BJ (cell line): ENCODE measurements at regions not wholly inside any gene's neighbourhood (a gene's known extent, or its start where the extent isn't known, plus 50 kb on each side); places are given as distances from the start of the nearest gene placed in this dataset.

Experiments
- CTCF ChIA-PET: fragments of 350-600 bp; formaldehyde crosslinking; extraction: SDS; loops from one replicate; lab custom pipeline; 2021; ENCODE audit warnings: antibody characterized with exemption, inconsistent platforms; lab: Yijun Ruan, JAX
- POLR2A ChIA-PET: fragments of 300-600 bp; sonication (Branson Sonifier 250); formaldehyde crosslinking; extraction: SDS; loops from one replicate; lab custom pipeline; 2021; ENCODE audit warnings: antibody characterized with exemption; lab: Charles Lee
- DNase-seq: peaks from one replicate; pipeline ENCODE4 v3.0.0-alpha.2; 2011; ENCODE audit warnings: low read depth
- H3K27me3 ChIP-seq: 2 replicates; pipeline ENCODE4 v1.6.0; 2011; ENCODE audit warnings: low read length; ENCODE audit not compliant: control insufficient read depth, insufficient read depth
- H3K36me3 ChIP-seq: 2 replicates; pipeline ENCODE4 v1.5.1; 2011; ENCODE audit warnings: low read length; ENCODE audit not compliant: control insufficient read depth, insufficient read depth
- H3K4me3 ChIP-seq: 2 replicates; pipeline ENCODE4 v1.5.1; 2011; ENCODE audit warnings: low read depth, mild to moderate bottlenecking, control low read depth, low read length
- CTCF ChIP-seq: IDR thresholded peaks from 2 replicates; pipeline ENCODE4 v1.5.1; 2011; ENCODE audit warnings: low read depth, mild to moderate bottlenecking, control low read depth, inconsistent platforms, low read length, moderate library complexity; ENCODE audit not compliant: insufficient read depth

GRCh38 chr10:123548770-123549169, 117.4 kb upstream of the GPR26 start:
- Histone ChIP-seq H3K36me3 (no peaks in the 10 kb centered on the region), H3K27me3 (no peaks in the 10 kb centered on the region), H3K4me3 (no peak overlapping the region)
- ChIA-PET CTCF (interaction anchor here (1.4 kb wide), 1 partner anchor 9 kb away, joined by 5 read pairs; no protein-coding TSS in a partner anchor), POLR2A (no interaction called here)
- no peak for TF ChIP-seq CTCF
- DNase-seq: no peak

- Histone ChIP-seq H3K36me3 (no peaks in the 10 kb centered on the region), H3K4me3 (no peak overlapping the region), H3K27me3 (no peaks in the 10 kb centered on the region)
- TF ChIP-seq CTCF: no peak
- ChIA-PET CTCF (interaction anchor here (1.4 kb wide), 1 partner anchor 8 kb away, joined by 5 read pairs; no protein-coding TSS in a partner anchor), POLR2A (no interaction called here)
- DNase-seq: no peak
Observed at GRCh38 chr10:123549761-123550454, 116.2 kb upstream of the GPR26 start.

GRCh38 chr10:123550675-123551096, 115.5 kb upstream of the GPR26 start:
- TF ChIP-seq CTCF: no peak
- Histone ChIP-seq H3K27me3 (no peaks in the 10 kb centered on the region; the same call in 1 of the 2 replicates), H3K36me3 (no peaks in the 10 kb centered on the region), H3K4me3 (no peak overlapping the region)
- ChIA-PET POLR2A (no interaction called here), CTCF (no interaction called here)
- no peak for DNase-seq

- CTCF ChIA-PET: no interaction called here
- no peak overlapping the region for H3K4me3 ChIP-seq
- no peaks in the 10 kb centered on the region; the same call in 1 of the 2 replicates for H3K27me3 ChIP-seq
- no peaks in the 10 kb centered on the region for H3K36me3 ChIP-seq
- POLR2A ChIA-PET: no interaction called here
- TF ChIP-seq CTCF: no peak
- DNase-seq: no peak
Observed at GRCh38 chr10:123551259-123551658, 114.9 kb upstream of the GPR26 start.

GRCh38 chr10:123552760-123553554, 113.2 kb upstream of the GPR26 start:
- Histone ChIP-seq H3K27me3 (no peaks in the 10 kb centered on the region; the same call in 1 of the 2 replicates), H3K4me3 (no peak overlapping the region), H3K36me3 (no peaks in the 10 kb centered on the region)
- ChIA-PET POLR2A (no interaction called here), CTCF (interaction anchor here (1.6 kb wide), 1 partner anchor 21 kb away, joined by 4 read pairs; no protein-coding TSS in a partner anchor)
- DNase-seq: no peak
- TF ChIP-seq CTCF: no peak
